ENCODE measurements at regions not wholly inside any gene's neighbourhood (a gene's known extent, or its start where the extent isn't known, plus 50 kb on each side); places are given as distances from the start of the nearest gene placed in this dataset.

- peaks cover 0 to 3% (median 0%) of the 10 kb centered on the region in 3 donors for H3K9me3 ChIP-seq (ENCODE audit: control extremely low read depth in 1 of 3, control insufficient read depth in 2 of 3, insufficient read depth in 1 of 3, low read length in 2 of 3)
- no peak overlapping the region for H3K4me3 Mint-ChIP-seq
- no peak for ATAC-seq (ENCODE audit: low read depth)
- 64% methylated on average over 1 of the region's 5 CpGs for WGBS (ENCODE audit: insufficient coverage)
- H4K20me1 ChIP-seq (ENCODE audit: control insufficient read depth, insufficient read depth, low read length, poor library complexity, severe bottlenecking), result no peaks in the 10 kb centered on the region
- ChIA-PET CTCF (no interaction called here), POLR2A (no interaction called here)
- no peaks in the 10 kb centered on the region for H3K27me3 ChIP-seq (replicated peaks in 1 of 4; ENCODE audit: control extremely low read depth in 1 of 4, control insufficient read depth in 3 of 4, insufficient read depth in 4 of 4, low read length in 3 of 4)
- no peak for TF ChIP-seq CTCF (IDR thresholded peaks at IDR 0.05)
- no peak for TF ChIP-seq EZH2 (IDR thresholded peaks at IDR 0.05; ENCODE audit: borderline replicate concordance, insufficient read depth, low read depth, low read length, poor library complexity, severe bottlenecking)
- no peak overlapping the region for H3K27ac ChIP-seq (ENCODE audit: low read length in 2 of 2)
- H3K9ac ChIP-seq (ENCODE audit: low read length), result no peak overlapping the region
- no peaks in the 10 kb centered on the region for H3K79me2 ChIP-seq (ENCODE audit: control insufficient read depth, insufficient read depth, low read length)
- DNase-seq, result no peak
- H3K4me1 ChIP-seq (ENCODE audit: control insufficient read depth in 2 of 2, insufficient read depth in 2 of 2, low read length in 2 of 2), result no peaks in the 10 kb centered on the region
- no peaks in the 10 kb centered on the region for H3K4me1 Mint-ChIP-seq
- intact Hi-C loops (cut with micrococcal nuclease), result no loop called here
- no peak overlapping the region for H3K4me3 ChIP-seq (ENCODE audit: control extremely low read depth in 1 of 5, extremely low read depth in 1 of 5, insufficient read depth in 1 of 5, low read depth in 2 of 5, low read length in 4 of 5)
- H3K27me3 Mint-ChIP-seq, result no peaks in the 10 kb centered on the region
- H3K4me2 ChIP-seq (replicated peaks; ENCODE audit: low read depth, low read length, poor library complexity, severe bottlenecking), result no peak overlapping the region
- H3K27ac Mint-ChIP-seq, result no peak overlapping the region
- H2AFZ ChIP-seq (ENCODE audit: insufficient read depth, low read depth, low read length, poor library complexity, severe bottlenecking), result no peak overlapping the region
- H3K9me3 Mint-ChIP-seq (ENCODE audit: insufficient read depth), result peaks cover 3% of the 10 kb centered on the region
- no peaks in the 10 kb centered on the region for H3K36me3 ChIP-seq (replicated peaks in 1 of 2; ENCODE audit: control extremely low read depth in 1 of 2, control insufficient read depth in 1 of 2, extremely low read depth in 1 of 2, insufficient read depth in 2 of 2, low read length in 1 of 2)
Measured at GRCh38 chr5:166356096-166356495, 1935.3 kb upstream of the WWC1 start.

GRCh38 chr5:166358127-166358830, 1933.2 kb upstream of the WWC1 start:
- H3K27me3 ChIP-seq (replicated peaks in 1 of 4; ENCODE audit: control extremely low read depth in 1 of 4, control insufficient read depth in 3 of 4, insufficient read depth in 4 of 4, low read length in 3 of 4), result no peaks in the 10 kb centered on the region
- H3K4me3 Mint-ChIP-seq, result no peak overlapping the region
- H3K4me1 Mint-ChIP-seq, result no peaks in the 10 kb centered on the region
- H3K79me2 ChIP-seq (ENCODE audit: control insufficient read depth, insufficient read depth, low read length), result no peaks in the 10 kb centered on the region
- no CpG with 5 or more reads among the region's 4 CpGs for WGBS (ENCODE audit: insufficient coverage)
- H3K9me3 Mint-ChIP-seq (ENCODE audit: insufficient read depth), result peaks cover 3% of the 10 kb centered on the region
- H3K27ac Mint-ChIP-seq, result no peak overlapping the region
- H3K4me1 ChIP-seq (ENCODE audit: control insufficient read depth in 2 of 2, insufficient read depth in 2 of 2, low read length in 2 of 2), result no peaks in the 10 kb centered on the region
- ATAC-seq (ENCODE audit: low read depth), result no peak
- no peaks in the 10 kb centered on the region for H3K27me3 Mint-ChIP-seq
- no peak overlapping the region for H3K4me2 ChIP-seq (replicated peaks; ENCODE audit: low read depth, low read length, poor library complexity, severe bottlenecking)
- no peak overlapping the region for H2AFZ ChIP-seq (ENCODE audit: insufficient read depth, low read depth, low read length, poor library complexity, severe bottlenecking)
- H4K20me1 ChIP-seq (ENCODE audit: control insufficient read depth, insufficient read depth, low read length, poor library complexity, severe bottlenecking), result no peaks in the 10 kb centered on the region
- H3K9ac ChIP-seq (ENCODE audit: low read length), result no peak overlapping the region
- intact Hi-C loops (cut with micrococcal nuclease), result no loop called here
- no peak overlapping the region for H3K4me3 ChIP-seq (ENCODE audit: control extremely low read depth in 1 of 5, extremely low read depth in 1 of 5, insufficient read depth in 1 of 5, low read depth in 2 of 5, low read length in 4 of 5)
- TF ChIP-seq EZH2 (IDR thresholded peaks at IDR 0.05; ENCODE audit: borderline replicate concordance, insufficient read depth, low read depth, low read length, poor library complexity, severe bottlenecking), result no peak
- no peak for TF ChIP-seq CTCF (IDR thresholded peaks at IDR 0.05)
- H3K9me3 ChIP-seq (ENCODE audit: control extremely low read depth in 1 of 3, control insufficient read depth in 2 of 3, insufficient read depth in 1 of 3, low read length in 2 of 3), result peaks cover 0 to 12% (median 0%) of the 10 kb centered on the region in 3 donors
- ChIA-PET POLR2A (no interaction called here), CTCF (no interaction called here)
- H3K36me3 ChIP-seq (replicated peaks in 1 of 2; ENCODE audit: control extremely low read depth in 1 of 2, control insufficient read depth in 1 of 2, extremely low read depth in 1 of 2, insufficient read depth in 2 of 2, low read length in 1 of 2), result no peaks in the 10 kb centered on the region
- no peak overlapping the region for H3K27ac ChIP-seq (ENCODE audit: low read length in 2 of 2)
- no peak for DNase-seq
